GM10248 (cell line): ENCODE measurements at regions not wholly inside any gene's neighbourhood (a gene's known extent, or its start where the extent isn't known, plus 50 kb on each side); places are given as distances from the start of the nearest gene placed in this dataset.

Experiments
- CTCF ChIA-PET: fragments of 300-600 bp; sonication (Branson Sonifier 250); formaldehyde crosslinking; extraction: SDS; loops from one replicate; lab custom pipeline; 2021; ENCODE audit warnings: antibody characterized with exemption; lab: Yijun Ruan, JAX
- POLR2A ChIA-PET: fragments of 350-650 bp; sonication (Branson Sonifier 250); formaldehyde crosslinking; extraction: SDS; loops from one replicate; lab custom pipeline; 2020; ENCODE audit warnings: antibody characterized with exemption; lab: Yijun Ruan, JAX
- DNase-seq: peaks from one replicate; pipeline ENCODE4 v3.0.0; 2012; ENCODE audit errors: extremely low spot score
- TF ChIP-seq, protein P1 (sequence below): IDR thresholded peaks from 2 replicates; pipeline ENCODE4 v1.5.1; 2012; ENCODE audit warnings: mild to moderate bottlenecking, low read depth; ENCODE audit errors: extremely low read depth, missing control alignments, control extremely low read depth

- ChIA-PET POLR2A (no interaction called here), CTCF (no interaction called here)
- TF ChIP-seq, protein P1, sequence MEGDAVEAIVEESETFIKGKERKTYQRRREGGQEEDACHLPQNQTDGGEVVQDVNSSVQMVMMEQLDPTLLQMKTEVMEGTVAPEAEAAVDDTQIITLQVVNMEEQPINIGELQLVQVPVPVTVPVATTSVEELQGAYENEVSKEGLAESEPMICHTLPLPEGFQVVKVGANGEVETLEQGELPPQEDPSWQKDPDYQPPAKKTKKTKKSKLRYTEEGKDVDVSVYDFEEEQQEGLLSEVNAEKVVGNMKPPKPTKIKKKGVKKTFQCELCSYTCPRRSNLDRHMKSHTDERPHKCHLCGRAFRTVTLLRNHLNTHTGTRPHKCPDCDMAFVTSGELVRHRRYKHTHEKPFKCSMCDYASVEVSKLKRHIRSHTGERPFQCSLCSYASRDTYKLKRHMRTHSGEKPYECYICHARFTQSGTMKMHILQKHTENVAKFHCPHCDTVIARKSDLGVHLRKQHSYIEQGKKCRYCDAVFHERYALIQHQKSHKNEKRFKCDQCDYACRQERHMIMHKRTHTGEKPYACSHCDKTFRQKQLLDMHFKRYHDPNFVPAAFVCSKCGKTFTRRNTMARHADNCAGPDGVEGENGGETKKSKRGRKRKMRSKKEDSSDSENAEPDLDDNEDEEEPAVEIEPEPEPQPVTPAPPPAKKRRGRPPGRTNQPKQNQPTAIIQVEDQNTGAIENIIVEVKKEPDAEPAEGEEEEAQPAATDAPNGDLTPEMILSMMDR = no peak
- DNase-seq = no peak
Observed at GRCh38 chr4:178165251-178165950, 723.2 kb upstream of the AGA start.

DNA sequence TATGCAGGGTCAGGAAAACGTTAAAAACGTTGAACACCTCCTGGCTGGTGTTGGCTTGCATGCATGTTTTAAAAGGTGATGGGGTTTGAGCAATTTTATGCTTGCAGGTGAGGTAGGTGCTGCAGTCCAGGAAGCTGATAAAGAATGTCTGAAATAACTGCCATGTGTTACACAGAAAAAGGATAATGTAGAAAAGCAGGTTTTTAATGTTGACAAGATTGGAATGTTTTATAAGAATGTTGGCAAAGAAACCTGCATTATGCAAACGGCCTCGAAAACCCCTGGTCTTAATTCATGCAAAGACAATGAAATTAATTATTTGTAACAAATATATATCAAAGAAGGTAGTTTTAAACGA is 723.7 kb upstream of the AGA start:
- CTCF ChIA-PET = no interaction called here
- POLR2A ChIA-PET = no interaction called here
- DNase-seq = no peak
- TF ChIP-seq, protein P1 = no peak

DNA sequence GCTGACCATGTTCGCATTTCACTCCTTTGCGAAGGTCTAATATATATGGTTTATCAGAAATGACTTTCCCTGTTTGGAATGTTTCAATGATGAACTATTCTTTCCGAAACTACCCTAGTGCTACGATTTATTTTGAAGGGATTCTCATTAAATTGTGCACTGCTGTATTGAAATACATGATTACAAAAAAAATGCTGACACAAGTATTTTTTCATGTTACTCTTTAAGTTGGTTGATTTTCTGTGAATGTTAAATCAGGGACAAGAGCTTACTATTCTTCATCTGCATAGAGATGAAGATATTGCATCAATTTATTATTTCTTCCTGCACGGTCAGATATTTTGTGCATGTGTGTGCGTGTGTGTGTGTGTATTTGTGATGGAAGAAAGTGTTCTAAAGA is 731.5 kb upstream of the AGA start:
- CTCF ChIA-PET = no interaction called here
- DNase-seq = no peak
- TF ChIP-seq, protein P1 = no peak
- POLR2A ChIA-PET = no interaction called here

DNA sequence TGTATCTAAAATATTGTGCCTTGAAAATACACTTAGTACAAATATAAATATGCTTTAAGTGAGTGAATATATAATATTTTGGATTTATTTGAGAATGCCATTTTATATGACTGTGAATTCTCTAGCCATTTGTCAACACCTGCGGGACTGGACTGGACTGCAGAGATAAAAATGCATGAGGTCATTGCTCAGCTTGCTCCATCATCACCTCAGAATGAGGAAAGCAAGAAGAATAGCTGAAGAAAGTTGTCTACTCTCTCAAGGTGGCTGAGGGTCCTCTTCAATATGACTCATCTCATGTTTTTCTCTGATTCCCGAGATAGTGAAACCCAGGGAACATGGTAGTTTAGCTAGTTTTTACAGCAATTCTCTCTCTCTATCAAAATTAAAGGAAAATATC is 732.5 kb upstream of the AGA start:
- POLR2A ChIA-PET = no interaction called here
- CTCF ChIA-PET = no interaction called here
- no peak for DNase-seq

DNA sequence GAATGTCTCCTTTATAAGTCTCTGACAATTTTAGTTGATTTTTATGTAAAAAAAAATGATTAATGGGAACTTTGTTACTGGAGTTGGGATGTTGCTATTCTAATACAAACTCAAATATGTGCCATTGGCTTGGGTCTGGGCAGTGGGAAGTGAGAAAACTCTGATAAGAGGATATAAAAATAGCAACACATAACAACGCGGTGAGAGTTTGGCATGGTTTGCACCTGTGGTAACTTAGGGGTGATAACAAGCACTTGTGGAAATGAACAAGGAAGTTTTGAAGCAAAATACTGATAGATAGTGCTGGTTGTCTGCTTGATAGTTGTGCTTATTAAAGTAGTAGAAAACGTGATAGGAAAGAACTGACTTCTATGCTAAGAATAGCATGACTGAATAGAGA is 743.3 kb upstream of the AGA start:
- POLR2A ChIA-PET = no interaction called here
- TF ChIP-seq, protein P1 = no peak
- no peak for DNase-seq
- CTCF ChIA-PET = no interaction called here

More for the DNA sequence above, 732.5 kb upstream of the AGA start:
- TF ChIP-seq, protein P1 = no peak

- CTCF ChIA-PET = no interaction called here
- no peak for DNase-seq
- POLR2A ChIA-PET = no interaction called here
- TF ChIP-seq, protein P1 = no peak
Observed at GRCh38 chr4:178192611-178193010, 750.4 kb upstream of the AGA start.

GRCh38 chr4:178196751-178197374 is 754.6 kb upstream of the AGA start:
- TF ChIP-seq, protein P1 = no peak
- no peak for DNase-seq
- ChIA-PET POLR2A (no interaction called here), CTCF (interaction anchor here (1.1 kb wide), 1 partner anchor 25 kb away, joined by 3 read pairs; no protein-coding TSS in a partner anchor)
